Activated T-cell treated with anti-CD3 and anti-CD28 coated beads, Interleukin-2, amount 50 U/mL, for 72 hours (primary cell): ENCODE measurements at regions not wholly inside any gene's neighbourhood (a gene's known extent, or its start where the extent isn't known, plus 50 kb on each side); places are given as distances from the start of the nearest gene placed in this dataset.
A peak's percentile ranks its signal among the peaks of the same experiment; 100 is the strongest.

ENCODE experiments used
- ATAC-seq, 2 donors: fragments of 150-1000 bp; cut with Tn5 transposase; replicated peaks in 1 of 2; 2 replicates each; pipeline ENCODE4 v1.10.0; 2021; ENCODE audit warnings: moderate library complexity in 2 of 2, mild to moderate bottlenecking in 1 of 2
- DNase-seq, 2 donors: peaks; one replicate each; pipeline ENCODE4 v3.0.0; 2021 to 2022; ENCODE audit warnings: mixed read lengths in 1 of 2
- H3K27ac Mint-ChIP-seq: one replicate; pipeline ENCODE4 v1.8.0; 2022; ENCODE audit warnings: mild to moderate bottlenecking, moderate library complexity, mixed read lengths
- H3K27me3 Mint-ChIP-seq: one replicate; pipeline ENCODE4 v1.8.0; 2022; ENCODE audit warnings: low read depth, mixed read lengths
- H3K36me3 Mint-ChIP-seq, 2 donors: one replicate each; pipeline ENCODE4 v1.8.0; 2022; ENCODE audit warnings: mixed read lengths in 2 of 2, mild to moderate bottlenecking in 1 of 2; ENCODE audit not compliant: insufficient read depth in 2 of 2
- H3K4me1 Mint-ChIP-seq: one replicate; pipeline ENCODE4 v1.8.0; 2022; ENCODE audit warnings: low read depth, mixed read lengths
- H3K4me3 Mint-ChIP-seq, 2 donors: one replicate each; pipeline ENCODE4 v1.8.0; 2022; ENCODE audit warnings: mild to moderate bottlenecking in 2 of 2, mixed read lengths in 2 of 2, moderate library complexity in 2 of 2
- H3K9me3 Mint-ChIP-seq, 2 donors: one replicate each; pipeline ENCODE4 v1.8.0; 2022; ENCODE audit warnings: mixed read lengths in 2 of 2

- no peak overlapping the region for H3K27ac Mint-ChIP-seq
- H3K4me3 Mint-ChIP-seq: no peak overlapping the region
- no peaks in the 10 kb centered on the region for H3K4me1 Mint-ChIP-seq
- ATAC-seq (no peak), DNase-seq (no peak)
- peaks cover 3 to 8% of the 10 kb centered on the region in 2 donors for H3K9me3 Mint-ChIP-seq
- H3K27me3 Mint-ChIP-seq: peaks cover 29% of the 10 kb centered on the region
- H3K36me3 Mint-ChIP-seq: no peaks in the 10 kb centered on the region
These were observed 175.1 kb upstream of the MAP1B start for GRCh38 chr5:71932131-71932654.

GRCh38 chr5:71932655-71933338 is 174.5 kb upstream of the MAP1B start:
- Mint-ChIP-seq H3K4me1 (no peaks in the 10 kb centered on the region), H3K36me3 (no peaks in the 10 kb centered on the region), H3K27ac (no peak overlapping the region), H3K27me3 (peaks cover 27% of the 10 kb centered on the region), H3K9me3 (peaks cover under 1 to 2% of the 10 kb centered on the region in 2 donors), H3K4me3 (no peak overlapping the region)
- ATAC-seq (no peak), DNase-seq (no peak)

DNA sequence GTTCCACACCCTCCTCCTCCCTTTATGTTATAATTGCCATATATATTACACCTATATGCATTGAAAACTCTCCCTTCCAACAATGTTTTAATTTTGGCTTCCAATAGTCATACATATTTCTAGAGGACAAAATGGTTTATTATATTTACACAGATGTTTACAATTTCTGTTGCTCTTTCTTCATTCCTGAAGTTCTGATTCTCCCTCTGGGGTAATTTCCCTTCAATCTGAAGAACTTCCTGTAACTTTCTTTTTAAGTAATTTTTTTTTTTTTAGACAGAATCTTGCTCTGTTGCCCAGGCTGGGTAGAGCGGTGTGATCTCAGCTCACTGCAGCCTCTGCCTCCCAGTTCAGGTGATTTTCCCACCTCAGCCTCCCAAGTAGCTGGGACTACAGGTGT is 173.0 kb upstream of the MAP1B start:
- Mint-ChIP-seq H3K36me3 (no peaks in the 10 kb centered on the region), H3K4me3 (no peak overlapping the region), H3K27me3 (peaks cover 37% of the 10 kb centered on the region), H3K4me1 (no peaks in the 10 kb centered on the region), H3K9me3 (peaks cover 0 to 2% of the 10 kb centered on the region in 2 donors), H3K27ac (no peak overlapping the region)
- ATAC-seq (no peak), DNase-seq (no peak)

GRCh38 chr5:71937921-71938698 is 169.2 kb upstream of the MAP1B start:
- H3K4me3 Mint-ChIP-seq: no peak overlapping the region
- peaks cover 0 to 2% of the 10 kb centered on the region in 2 donors for H3K9me3 Mint-ChIP-seq
- no peak overlapping the region for H3K27ac Mint-ChIP-seq
- H3K4me1 Mint-ChIP-seq: no peaks in the 10 kb centered on the region
- H3K36me3 Mint-ChIP-seq: no peaks in the 10 kb centered on the region
- peaks cover 36% of the 10 kb centered on the region for H3K27me3 Mint-ChIP-seq
- DNase-seq: no peak
- no peak for ATAC-seq

- H3K27ac Mint-ChIP-seq: no peak overlapping the region
- no peak overlapping the region for H3K4me3 Mint-ChIP-seq
- peaks cover 43% of the 10 kb centered on the region for H3K27me3 Mint-ChIP-seq
- DNase-seq (no peak), ATAC-seq (no peak)
- no peaks in the 10 kb centered on the region for H3K36me3 Mint-ChIP-seq
- no peaks in the 10 kb centered on the region for H3K4me1 Mint-ChIP-seq
- H3K9me3 Mint-ChIP-seq: peaks cover 0 to 2% of the 10 kb centered on the region in 2 donors
These were observed 168.4 kb upstream of the MAP1B start for GRCh38 chr5:71938895-71939294.

- Mint-ChIP-seq H3K27ac (no peak overlapping the region), H3K9me3 (peaks cover 0 to 2% of the 10 kb centered on the region in 2 donors), H3K27me3 (peaks cover 49% of the 10 kb centered on the region), H3K36me3 (no peaks in the 10 kb centered on the region), H3K4me3 (no peak overlapping the region), H3K4me1 (no peaks in the 10 kb centered on the region)
- DNase-seq: no peak
- ATAC-seq: no peak
These were observed 167.6 kb upstream of the MAP1B start for GRCh38 chr5:71939452-71940230.

DNA sequence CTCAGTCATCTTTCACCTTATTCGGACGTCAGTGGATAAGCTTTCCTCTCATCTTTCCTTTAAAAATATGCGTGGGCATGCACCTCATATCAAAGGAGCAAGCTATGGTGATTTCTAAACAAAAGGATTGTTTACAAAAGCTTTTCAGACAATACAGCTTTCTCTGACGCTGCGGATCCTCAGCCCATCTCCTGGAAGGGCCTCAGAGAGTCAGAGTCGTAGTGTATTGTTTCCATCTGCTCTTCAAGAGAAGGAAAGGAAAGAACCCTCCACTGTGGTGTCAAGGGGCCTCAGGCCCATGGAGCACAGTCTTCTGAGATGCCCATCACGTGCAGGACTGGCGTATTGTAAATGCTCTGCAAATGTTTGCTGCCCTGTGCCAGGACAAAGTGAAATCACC is 163.4 kb upstream of the MAP1B start:
- H3K4me1 Mint-ChIP-seq: no peaks in the 10 kb centered on the region
- peaks cover 0 to under 1% of the 10 kb centered on the region in 2 donors for H3K36me3 Mint-ChIP-seq
- H3K4me3 Mint-ChIP-seq: no peak overlapping the region
- ATAC-seq (no peak), DNase-seq (no peak)
- H3K27me3 Mint-ChIP-seq: peaks cover 41% of the 10 kb centered on the region
- no peak overlapping the region for H3K27ac Mint-ChIP-seq
- H3K9me3 Mint-ChIP-seq: peaks cover 1 to 3% of the 10 kb centered on the region in 2 donors

- ATAC-seq (no peak), DNase-seq (no peak)
- H3K36me3 Mint-ChIP-seq: peaks cover 0 to 2% of the 10 kb centered on the region in 2 donors
- peaks cover 2 to 3% of the 10 kb centered on the region in 2 donors for H3K9me3 Mint-ChIP-seq
- H3K27ac Mint-ChIP-seq: no peak overlapping the region
- no peaks in the 10 kb centered on the region for H3K4me1 Mint-ChIP-seq
- H3K4me3 Mint-ChIP-seq: no peak overlapping the region
- peaks cover 28% of the 10 kb centered on the region for H3K27me3 Mint-ChIP-seq
These were observed 161.8 kb upstream of the MAP1B start for GRCh38 chr5:71945436-71945835.

DNA sequence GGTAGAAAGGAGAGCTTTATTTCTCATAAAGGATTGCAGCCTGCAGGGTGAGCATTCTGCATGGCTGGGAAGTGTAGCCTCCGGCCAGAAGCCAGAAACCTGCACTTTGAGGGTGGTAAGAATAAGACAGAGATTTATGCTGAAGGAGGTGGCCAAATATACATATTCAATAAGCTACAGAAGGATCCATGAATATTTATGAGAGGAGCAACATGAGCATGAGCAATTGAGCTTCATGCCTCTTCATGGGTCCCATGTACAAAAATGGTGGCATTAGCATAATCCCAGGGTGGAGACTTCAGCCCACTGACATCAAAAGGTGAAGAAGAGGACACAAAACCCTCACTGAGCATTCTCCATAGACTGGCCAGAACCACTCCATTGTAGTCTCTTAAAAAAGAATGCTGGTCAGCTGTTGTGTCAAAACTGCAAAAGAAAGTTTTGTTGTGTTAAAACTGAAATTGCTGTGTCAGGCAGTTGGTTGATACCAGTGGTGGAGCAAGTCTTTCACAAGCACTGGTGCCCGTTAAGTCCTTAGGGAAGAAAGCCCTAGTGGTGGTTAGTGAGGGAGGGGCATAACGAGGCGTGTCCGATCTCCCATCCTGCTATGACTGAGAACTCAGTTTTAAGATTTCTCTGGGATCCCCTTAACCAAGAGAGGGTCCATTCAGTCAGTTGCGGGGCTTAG is 160.8 kb upstream of the MAP1B start:
- Mint-ChIP-seq H3K4me3 (no peak overlapping the region), H3K36me3 (peaks cover 0 to 2% of the 10 kb centered on the region in 2 donors), H3K9me3 (peaks cover 2 to 3% of the 10 kb centered on the region in 2 donors)

GRCh38 chr5:71948206-71948605 is 159.1 kb upstream of the MAP1B start:
- peaks cover 19% of the 10 kb centered on the region for H3K27me3 Mint-ChIP-seq
- H3K4me1 Mint-ChIP-seq: no peaks in the 10 kb centered on the region
- no peak overlapping the region for H3K4me3 Mint-ChIP-seq
- H3K36me3 Mint-ChIP-seq: peaks cover 0 to 2% of the 10 kb centered on the region in 2 donors
- no peak overlapping the region for H3K27ac Mint-ChIP-seq
- peak in 1 of 2 donors; percentile 28 for ATAC-seq
- DNase-seq: no peak
- H3K9me3 Mint-ChIP-seq: peaks cover 2 to 3% of the 10 kb centered on the region in 2 donors

More for the DNA sequence above, 160.8 kb upstream of the MAP1B start:
- ATAC-seq (no peak), DNase-seq (no peak)
- H3K27ac Mint-ChIP-seq: no peak overlapping the region
- H3K4me1 Mint-ChIP-seq: no peaks in the 10 kb centered on the region
- H3K27me3 Mint-ChIP-seq: peaks cover 28% of the 10 kb centered on the region

DNA sequence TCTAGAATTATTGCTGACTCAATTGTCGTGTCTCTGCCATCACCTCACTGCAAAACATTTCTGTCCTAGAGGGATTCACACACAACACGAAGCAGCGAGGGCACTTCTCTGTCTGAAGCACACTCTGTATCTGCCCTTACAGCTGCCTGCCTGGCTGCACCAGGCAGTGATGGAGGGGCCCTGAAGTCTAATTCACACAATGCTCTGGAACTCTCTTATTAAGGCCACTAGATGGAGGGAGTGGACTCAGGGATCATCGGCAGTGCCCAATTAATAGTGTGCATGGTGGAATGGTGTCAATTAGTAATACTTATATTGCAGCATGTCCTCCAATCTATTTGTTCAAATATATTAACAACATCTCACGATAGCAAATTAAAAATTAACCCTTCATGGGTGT is 157.5 kb upstream of the MAP1B start:
- no peak for ATAC-seq
- H3K9me3 Mint-ChIP-seq: peaks cover 2 to 3% of the 10 kb centered on the region in 2 donors
- H3K27me3 Mint-ChIP-seq: peaks cover 7% of the 10 kb centered on the region

DNA sequence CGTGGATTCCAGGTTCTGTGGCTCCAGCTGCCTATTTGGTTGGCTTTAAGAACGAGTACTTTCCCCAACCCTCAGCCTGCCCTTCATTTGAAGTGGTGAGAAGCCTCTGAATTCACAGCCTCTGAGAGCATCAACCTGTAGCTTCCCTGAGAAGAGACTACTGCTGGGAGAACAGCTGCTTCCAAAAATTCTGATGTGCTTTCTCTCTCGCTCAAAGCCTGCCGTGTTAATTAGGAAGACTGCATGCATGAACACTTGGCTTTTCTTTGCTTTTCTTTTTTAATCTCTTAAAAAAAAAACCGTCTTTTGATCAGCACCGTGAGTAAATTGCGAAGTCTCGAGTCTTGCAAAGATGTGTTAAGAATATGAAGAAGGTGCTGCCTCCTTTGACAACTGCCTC is 153.4 kb upstream of the MAP1B start:
- H3K4me3 Mint-ChIP-seq: no peak overlapping the region
- H3K4me1 Mint-ChIP-seq: no peaks in the 10 kb centered on the region
- DNase-seq: no peak
- no peak for ATAC-seq
- no peak overlapping the region for H3K27ac Mint-ChIP-seq
- peaks cover 0 to 1% of the 10 kb centered on the region in 2 donors for H3K36me3 Mint-ChIP-seq
- H3K9me3 Mint-ChIP-seq: peaks cover 0 to 1% of the 10 kb centered on the region in 2 donors
- H3K27me3 Mint-ChIP-seq: peaks cover 18% of the 10 kb centered on the region

More for the DNA sequence above, 157.5 kb upstream of the MAP1B start:
- Mint-ChIP-seq H3K4me3 (no peak overlapping the region), H3K36me3 (peaks cover 0 to 2% of the 10 kb centered on the region in 2 donors), H3K4me1 (no peaks in the 10 kb centered on the region), H3K27ac (no peak overlapping the region)
- no peak for DNase-seq
